CD4-positive, alpha-beta T cell (primary cell): ENCODE measurements at regions not wholly inside any gene's neighbourhood (a gene's known extent, or its start where the extent isn't known, plus 50 kb on each side); places are given as distances from the start of the nearest gene placed in this dataset.

Experiments used
- ATAC-seq: fragments of 200-7000 bp; cut with Tn5 transposase; one replicate; pipeline ENCODE4 v1.10.0; 2022; ENCODE audit warnings: mild to moderate bottlenecking; ENCODE audit not compliant: poor library complexity
- CTCF ChIA-PET: fragments of 350-600 bp; sonication (Branson Sonifier 250); formaldehyde crosslinking; loops from one replicate; lab custom pipeline; 2021; ENCODE audit warnings: antibody characterized with exemption, inconsistent platforms; lab: Charles Lee
- POLR2A ChIA-PET: fragments of 350-600 bp; sonication (Branson Sonifier 250); formaldehyde crosslinking; loops from one replicate; lab custom pipeline; 2021; ENCODE audit warnings: antibody characterized with exemption, inconsistent platforms; lab: Charles Lee
- DNase-seq, 14 experiments: peaks; one replicate each; pipeline ENCODE4 v3.0.0-alpha.2; 2013 to 2020; ENCODE audit warnings: mixed read lengths in 2 of 14
- H3K27ac ChIP-seq, 2 donors: one replicate each; pipeline versions ENCODE4 v1.5.1 to v1.7.0; 2013; ENCODE audit warnings: low read length in 2 of 2, low read depth in 1 of 2, mild to moderate bottlenecking in 1 of 2
- H3K27me3 ChIP-seq, 2 experiments: 1 replicate in 1 of 2; 2 replicates in 1 of 2; pipeline versions ENCODE4 v1.6.1 to v1.7.0; 2013; ENCODE audit warnings: low read length in 2 of 2, control low read depth in 1 of 2, mild to moderate bottlenecking in 1 of 2, moderate library complexity in 1 of 2; ENCODE audit not compliant: insufficient read depth in 2 of 2, control insufficient read depth in 1 of 2
- H3K36me3 ChIP-seq: one replicate; pipeline ENCODE4 v1.6.1; 2013; ENCODE audit warnings: low read length, control low read depth; ENCODE audit not compliant: insufficient read depth
- H3K4me1 ChIP-seq: one replicate; pipeline ENCODE4 v1.6.1; 2013; ENCODE audit warnings: low read length, control low read depth; ENCODE audit not compliant: insufficient read depth
- H3K4me3 ChIP-seq: one replicate; pipeline ENCODE4 v1.5.1; 2013; ENCODE audit warnings: mild to moderate bottlenecking, low read length, moderate library complexity
- H3K9me3 ChIP-seq, 2 experiments: 1 replicate in 1 of 2; 2 replicates in 1 of 2; pipeline versions ENCODE4 v1.6.1 to v1.7.0; 2013; ENCODE audit warnings: low read length in 2 of 2, mild to moderate bottlenecking in 2 of 2, control low read depth in 1 of 2, moderate library complexity in 1 of 2; ENCODE audit not compliant: control insufficient read depth in 1 of 2, insufficient read depth in 1 of 2
- H3K27ac Mint-ChIP-seq: one replicate; pipeline ENCODE4 v1.8.0; 2020; ENCODE audit warnings: mixed read lengths
- H3K27me3 Mint-ChIP-seq: one replicate; pipeline ENCODE4 v1.8.0; 2021; ENCODE audit warnings: mixed read lengths
- H3K36me3 Mint-ChIP-seq: one replicate; pipeline ENCODE4 v1.8.0; 2021; ENCODE audit warnings: low read depth, mixed read lengths
- H3K4me1 Mint-ChIP-seq: one replicate; pipeline ENCODE4 v1.8.0; 2021; ENCODE audit warnings: low read depth, mixed read lengths
- H3K4me3 Mint-ChIP-seq: one replicate; pipeline ENCODE4 v1.8.0; 2020; ENCODE audit warnings: mild to moderate bottlenecking, mixed read lengths
- H3K9me3 Mint-ChIP-seq: one replicate; pipeline ENCODE4 v1.8.0; 2020; ENCODE audit warnings: mixed read lengths
- intact Hi-C, 2 experiments: fragments of 100-400 bp; cut with DNase I in 1 of 2; cut with micrococcal nuclease in 1 of 2; formaldehyde crosslinking; loops; one replicate each; pipeline versions ENCODE4 v1.15.1 to v1.9.0; 2023 to 2025; cut with DNase I, micrococcal nuclease
- TF ChIP-seq, protein P1 (sequence below): fragments of 200-600 bp; IDR thresholded peaks from one replicate; pipeline ENCODE4 v1.8.0; 2022; ENCODE audit warnings: antibody characterized with exemption, mild to moderate bottlenecking

DNA sequence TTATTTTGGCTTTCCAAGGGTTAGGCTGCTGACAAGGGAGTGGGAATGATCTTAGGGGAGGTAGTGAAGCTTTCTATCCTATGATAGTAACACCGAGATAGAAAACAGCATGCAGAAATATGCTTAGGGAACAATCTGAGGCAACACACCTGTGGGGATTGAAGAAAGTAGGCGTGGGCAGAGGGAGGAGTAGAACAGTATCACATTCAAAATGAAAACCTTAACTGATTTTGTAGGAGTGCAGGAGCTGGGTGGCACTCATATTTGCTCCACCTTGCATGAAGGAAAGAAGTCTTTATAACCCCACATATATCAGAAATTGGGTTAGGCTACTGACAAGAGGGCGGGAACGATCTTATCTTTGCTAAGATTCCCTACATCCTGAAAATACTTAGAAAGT lies 762.2 kb upstream of the CNTNAP5 start:
- TF ChIP-seq, protein P1, sequence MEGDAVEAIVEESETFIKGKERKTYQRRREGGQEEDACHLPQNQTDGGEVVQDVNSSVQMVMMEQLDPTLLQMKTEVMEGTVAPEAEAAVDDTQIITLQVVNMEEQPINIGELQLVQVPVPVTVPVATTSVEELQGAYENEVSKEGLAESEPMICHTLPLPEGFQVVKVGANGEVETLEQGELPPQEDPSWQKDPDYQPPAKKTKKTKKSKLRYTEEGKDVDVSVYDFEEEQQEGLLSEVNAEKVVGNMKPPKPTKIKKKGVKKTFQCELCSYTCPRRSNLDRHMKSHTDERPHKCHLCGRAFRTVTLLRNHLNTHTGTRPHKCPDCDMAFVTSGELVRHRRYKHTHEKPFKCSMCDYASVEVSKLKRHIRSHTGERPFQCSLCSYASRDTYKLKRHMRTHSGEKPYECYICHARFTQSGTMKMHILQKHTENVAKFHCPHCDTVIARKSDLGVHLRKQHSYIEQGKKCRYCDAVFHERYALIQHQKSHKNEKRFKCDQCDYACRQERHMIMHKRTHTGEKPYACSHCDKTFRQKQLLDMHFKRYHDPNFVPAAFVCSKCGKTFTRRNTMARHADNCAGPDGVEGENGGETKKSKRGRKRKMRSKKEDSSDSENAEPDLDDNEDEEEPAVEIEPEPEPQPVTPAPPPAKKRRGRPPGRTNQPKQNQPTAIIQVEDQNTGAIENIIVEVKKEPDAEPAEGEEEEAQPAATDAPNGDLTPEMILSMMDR: no peak
- no peak overlapping the region for H3K27ac ChIP-seq
- ChIA-PET POLR2A (no interaction called here), CTCF (no interaction called here)
- Mint-ChIP-seq H3K27me3 (no peaks in the 10 kb centered on the region), H3K9me3 (peaks cover 13% of the 10 kb centered on the region), H3K4me3 (no peak overlapping the region), H3K36me3 (no peaks in the 10 kb centered on the region), H3K4me1 (no peaks in the 10 kb centered on the region), H3K27ac (no peak overlapping the region)
- peaks cover 3 to 5% of the 10 kb centered on the region in 2 experiments for H3K9me3 ChIP-seq
- no peaks in the 10 kb centered on the region for H3K36me3 ChIP-seq
- intact Hi-C loops: no loop called here
- no peak for DNase-seq
- no peaks in the 10 kb centered on the region for H3K4me1 ChIP-seq
- no peaks in the 10 kb centered on the region for H3K27me3 ChIP-seq
- no peak for ATAC-seq
- no peak overlapping the region for H3K4me3 ChIP-seq

DNA sequence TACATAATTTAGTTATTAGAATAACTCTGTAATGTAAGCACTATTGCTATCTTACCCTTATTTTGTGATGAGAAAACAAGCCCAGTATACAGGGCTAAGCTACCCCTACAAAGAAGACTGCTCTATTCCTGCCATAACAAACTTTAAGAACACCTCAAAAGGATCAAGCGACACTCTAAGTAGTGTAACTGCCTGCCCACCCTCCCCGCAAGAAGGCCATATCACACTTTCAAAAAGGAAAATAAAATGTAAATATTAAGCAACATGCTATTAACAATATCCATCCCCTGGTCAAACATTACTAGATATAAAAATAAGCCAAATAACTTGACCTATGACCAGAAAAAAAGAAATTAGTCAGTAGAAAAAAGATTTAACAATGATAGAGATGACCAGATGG lies 741.7 kb upstream of the CNTNAP5 start:
- DNase-seq (no peak), ATAC-seq (no peak)
- Mint-ChIP-seq H3K36me3 (no peaks in the 10 kb centered on the region), H3K9me3 (peaks cover 10% of the 10 kb centered on the region), H3K27ac (no peak overlapping the region), H3K4me1 (no peaks in the 10 kb centered on the region), H3K4me3 (no peak overlapping the region), H3K27me3 (no peaks in the 10 kb centered on the region)
- intact Hi-C loops: no loop called here
- H3K36me3 ChIP-seq: no peaks in the 10 kb centered on the region
- H3K4me1 ChIP-seq: no peaks in the 10 kb centered on the region
- ChIA-PET POLR2A (no interaction called here), CTCF (no interaction called here)
- H3K27ac ChIP-seq: no peak overlapping the region
- H3K4me3 ChIP-seq: no peak overlapping the region
- H3K27me3 ChIP-seq: no peaks in the 10 kb centered on the region
- TF ChIP-seq, protein P1: no peak
- no peaks in the 10 kb centered on the region for H3K9me3 ChIP-seq

DNA sequence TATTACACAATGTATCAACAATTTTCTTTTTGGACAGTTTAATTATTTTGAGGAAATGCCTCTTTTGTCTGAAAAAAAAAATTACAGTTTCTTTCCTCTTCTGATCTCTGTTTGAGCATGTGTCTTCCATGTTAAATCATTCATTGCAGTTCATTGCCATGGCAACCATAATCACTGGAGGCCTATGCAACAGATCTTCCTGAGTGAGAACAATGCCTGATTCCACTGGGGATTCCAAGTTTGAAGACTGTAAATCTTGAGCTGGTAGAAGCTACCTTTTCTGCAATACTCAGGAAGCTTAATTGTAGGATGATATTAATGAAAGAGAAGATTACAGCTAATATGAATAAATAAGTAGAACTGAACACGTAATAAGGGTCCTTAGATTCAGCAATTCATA lies 721.4 kb upstream of the CNTNAP5 start:
- H3K4me3 ChIP-seq: no peak overlapping the region
- peaks cover 9% of the 10 kb centered on the region for H3K9me3 Mint-ChIP-seq
- H3K27me3 ChIP-seq: no peaks in the 10 kb centered on the region
- no peaks in the 10 kb centered on the region for H3K36me3 ChIP-seq
- no peaks in the 10 kb centered on the region for H3K36me3 Mint-ChIP-seq
- H3K27me3 Mint-ChIP-seq: no peaks in the 10 kb centered on the region
- H3K4me3 Mint-ChIP-seq: no peak overlapping the region
- H3K4me1 Mint-ChIP-seq: no peaks in the 10 kb centered on the region
- intact Hi-C loops: no loop called here
- peaks cover 0 to 3% of the 10 kb centered on the region in 2 experiments for H3K9me3 ChIP-seq
- no peaks in the 10 kb centered on the region for H3K4me1 ChIP-seq
- DNase-seq (no peak), ATAC-seq (no peak)
- no peak overlapping the region for H3K27ac Mint-ChIP-seq
- TF ChIP-seq, protein P1: no peak
- ChIA-PET CTCF (no interaction called here), POLR2A (no interaction called here)
- H3K27ac ChIP-seq: no peak overlapping the region
